ENCODE measurements at regions not wholly inside any gene's neighbourhood (a gene's known extent, or its start where the extent isn't known, plus 50 kb on each side); places are given as distances from the start of the nearest gene placed in this dataset.

DNA sequence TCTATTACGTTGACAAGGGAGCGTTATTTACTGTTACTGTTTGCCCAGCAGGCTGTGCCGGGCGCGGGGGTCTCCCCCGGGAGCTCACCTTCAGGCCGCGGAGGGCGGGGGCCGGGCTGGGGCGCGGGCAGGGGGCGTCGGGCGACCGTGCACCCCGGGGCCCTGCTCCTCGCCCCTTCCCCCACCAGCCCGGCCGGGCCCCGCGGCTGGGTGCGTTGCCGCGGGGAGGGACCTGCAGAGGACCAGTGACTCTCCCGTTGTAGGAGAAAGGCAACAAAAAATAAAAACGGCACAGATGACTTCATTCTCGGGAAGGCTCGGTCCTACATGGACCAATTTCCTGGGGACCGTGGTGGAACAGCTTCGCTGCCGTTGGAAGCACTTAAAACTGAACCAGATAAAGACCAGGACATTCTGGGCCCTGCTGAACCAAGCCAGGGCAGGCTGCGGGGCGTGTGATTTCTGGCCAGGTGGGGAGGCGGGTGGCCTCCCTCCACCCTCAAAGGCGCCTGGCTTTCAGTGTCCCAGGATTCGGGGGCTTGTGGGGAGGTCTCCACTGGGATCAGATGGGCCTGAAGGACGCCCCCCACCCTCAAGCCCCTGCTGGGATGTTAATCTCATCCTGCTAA, 57.4 kb downstream of the IGLL1 start:
- no peak for DNase-seq

DNA sequence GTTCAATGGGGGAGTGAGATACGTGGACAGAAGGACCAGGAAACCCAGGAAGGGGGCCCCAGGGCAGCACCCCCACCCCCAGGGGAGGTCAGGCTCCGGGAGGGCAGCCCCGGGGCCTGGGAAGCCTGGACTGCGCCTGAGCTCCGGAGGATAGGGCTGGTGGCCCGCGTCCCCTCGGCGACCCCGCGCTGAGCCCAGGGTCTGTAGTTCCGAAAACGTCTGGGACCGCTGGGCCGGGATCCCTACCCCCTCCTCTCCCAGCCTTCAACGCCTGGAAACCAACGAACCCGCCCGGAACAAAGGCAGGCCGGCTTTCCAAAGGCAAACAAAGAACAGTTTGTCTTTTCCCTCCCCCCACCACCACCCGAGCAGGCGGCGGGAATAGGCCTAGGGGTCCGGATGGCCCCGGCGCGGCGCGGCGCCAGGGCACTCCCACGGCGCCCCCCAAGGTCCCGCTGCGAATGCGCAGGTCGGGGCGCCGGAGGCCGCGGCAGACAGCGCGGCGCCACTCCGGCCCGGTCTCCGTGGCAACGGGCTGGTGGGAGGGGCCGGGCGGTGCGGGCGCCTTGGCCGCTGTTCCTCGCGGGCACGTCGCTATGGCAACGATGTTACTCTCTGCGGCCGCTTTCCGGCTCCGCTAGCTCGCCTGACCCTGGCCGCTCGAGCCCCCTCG, 58.5 kb downstream of the IGLL1 start:
- peak; percentile 64 to 65 for DNase-seq

DNA sequence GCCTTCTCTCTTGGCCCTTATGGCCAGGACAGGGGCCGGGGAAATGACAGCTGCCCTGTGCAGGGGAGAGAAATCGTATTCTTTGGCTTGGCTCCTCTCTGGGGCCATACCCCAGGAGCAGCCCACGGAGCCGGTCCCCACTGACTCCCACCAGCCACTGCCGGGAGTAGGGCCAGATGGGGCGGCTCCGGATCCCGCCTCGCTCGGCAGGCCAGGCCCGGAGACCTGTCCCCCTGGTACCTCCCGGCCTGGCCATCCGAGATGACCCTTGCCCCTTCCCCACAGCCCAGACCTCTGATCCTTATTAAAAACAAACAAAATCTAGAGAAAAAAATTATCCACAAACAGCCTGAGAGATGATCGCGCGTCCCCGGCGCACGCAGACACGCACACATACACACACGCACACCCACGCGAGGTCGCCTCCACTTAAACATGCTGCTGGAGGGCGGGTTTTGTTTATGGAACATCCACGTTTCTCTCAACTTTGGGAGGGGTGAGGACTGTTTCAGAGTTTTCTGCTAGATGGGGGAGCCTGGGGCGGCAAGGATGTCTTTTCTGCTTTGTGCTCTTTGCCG, 59.1 kb downstream of the IGLL1 start:
- DNase-seq = no peak

- DNase-seq = no peak
These were observed 60.5 kb downstream of the IGLL1 start for GRCh38 chr22:23519442-23520157.

DNA sequence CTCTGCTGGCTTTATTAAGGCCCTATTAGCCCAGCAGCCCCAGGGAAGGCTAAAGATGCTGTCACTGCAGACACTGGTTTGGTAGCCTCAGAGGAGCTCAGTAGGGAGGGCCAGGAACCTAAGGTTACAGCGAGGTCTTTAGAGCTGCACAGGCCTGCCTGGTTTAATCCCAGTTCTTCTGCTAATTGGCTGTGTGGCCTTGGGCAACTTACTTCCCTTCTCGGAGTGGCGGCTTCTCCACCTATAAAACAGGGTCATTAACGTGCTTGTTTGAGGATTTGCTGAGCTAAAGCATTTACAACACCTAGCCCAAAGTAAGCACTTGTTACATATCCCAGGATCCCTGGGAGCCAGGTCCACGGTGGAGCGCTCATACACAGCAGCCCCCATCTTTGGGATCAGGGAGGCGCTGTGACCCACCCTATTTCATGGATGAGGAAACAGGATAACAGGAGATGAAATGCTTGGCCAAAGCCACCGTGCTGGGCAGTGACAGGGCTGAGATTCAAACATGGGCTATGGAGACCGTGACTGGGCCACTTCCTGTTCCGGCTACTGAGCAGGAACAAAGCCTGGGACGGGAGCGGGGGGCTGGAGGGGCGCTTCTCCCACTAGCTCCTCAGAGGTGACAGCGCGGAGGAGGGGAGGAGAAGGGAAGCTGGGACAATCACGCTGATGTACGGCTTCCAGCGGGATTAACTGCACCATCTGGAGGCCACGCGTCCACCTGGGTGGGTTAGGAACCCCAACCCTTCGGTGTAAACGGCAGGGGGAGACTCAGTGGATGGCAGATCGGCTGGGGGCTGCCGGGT, 61.5 kb downstream of the IGLL1 start:
- DNase-seq = no peak

GRCh38 chr22:23517804-23518375, 62.2 kb downstream of the IGLL1 start:
- DNase-seq = no peak

- no peak for DNase-seq
These were observed 63.8 kb downstream of the IGLL1 start for GRCh38 chr22:23516304-23516703.

- no peak for DNase-seq
These were observed 65.6 kb downstream of the IGLL1 start for GRCh38 chr22:23514322-23515038.

DNA sequence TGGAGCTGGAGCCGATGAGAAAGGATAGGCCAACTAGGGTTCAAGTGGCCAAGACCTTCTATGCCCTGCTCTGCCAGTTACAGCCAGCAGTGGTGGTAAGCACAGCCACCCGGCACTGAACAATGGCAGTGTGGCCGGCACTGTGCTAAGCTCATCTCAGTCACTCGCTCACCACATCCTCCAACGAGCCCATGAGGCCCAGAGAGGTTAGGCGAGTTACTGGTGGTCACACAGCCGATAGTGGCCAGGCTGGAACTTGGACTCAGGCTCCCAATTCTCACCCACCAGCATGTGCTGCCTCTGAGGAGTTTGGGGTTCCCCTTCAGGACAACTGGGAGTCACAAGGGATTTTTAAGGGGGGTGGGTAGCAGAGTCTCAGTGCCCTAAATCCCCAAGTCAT, 66.4 kb downstream of the IGLL1 start:
- DNase-seq = no peak

DNA sequence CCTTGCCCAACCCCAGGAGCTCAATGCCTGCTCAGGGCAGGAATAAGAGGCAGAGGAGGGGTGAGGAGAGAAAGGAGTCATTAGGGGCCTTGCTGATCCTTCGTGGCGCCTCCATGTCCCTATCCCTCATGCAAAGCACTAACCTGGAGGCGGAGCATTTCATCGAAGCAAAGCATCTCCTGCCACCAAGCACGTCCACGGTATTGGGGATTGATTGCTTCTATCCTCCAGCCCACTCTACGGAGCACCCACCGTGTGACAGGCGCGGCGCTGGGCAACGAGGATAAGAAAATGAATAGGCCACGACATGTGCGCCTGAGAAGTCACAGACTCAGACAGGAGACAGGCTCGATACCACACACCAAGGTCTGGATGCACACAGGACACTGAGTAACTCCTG, 67.0 kb downstream of the IGLL1 start:
- DNase-seq = no peak

- no peak for DNase-seq
These were observed 67.4 kb downstream of the IGLL1 start for GRCh38 chr22:23512721-23513120.

GRCh38 chr22:23512348-23512705, 67.8 kb downstream of the IGLL1 start:
- no peak for DNase-seq

DNA sequence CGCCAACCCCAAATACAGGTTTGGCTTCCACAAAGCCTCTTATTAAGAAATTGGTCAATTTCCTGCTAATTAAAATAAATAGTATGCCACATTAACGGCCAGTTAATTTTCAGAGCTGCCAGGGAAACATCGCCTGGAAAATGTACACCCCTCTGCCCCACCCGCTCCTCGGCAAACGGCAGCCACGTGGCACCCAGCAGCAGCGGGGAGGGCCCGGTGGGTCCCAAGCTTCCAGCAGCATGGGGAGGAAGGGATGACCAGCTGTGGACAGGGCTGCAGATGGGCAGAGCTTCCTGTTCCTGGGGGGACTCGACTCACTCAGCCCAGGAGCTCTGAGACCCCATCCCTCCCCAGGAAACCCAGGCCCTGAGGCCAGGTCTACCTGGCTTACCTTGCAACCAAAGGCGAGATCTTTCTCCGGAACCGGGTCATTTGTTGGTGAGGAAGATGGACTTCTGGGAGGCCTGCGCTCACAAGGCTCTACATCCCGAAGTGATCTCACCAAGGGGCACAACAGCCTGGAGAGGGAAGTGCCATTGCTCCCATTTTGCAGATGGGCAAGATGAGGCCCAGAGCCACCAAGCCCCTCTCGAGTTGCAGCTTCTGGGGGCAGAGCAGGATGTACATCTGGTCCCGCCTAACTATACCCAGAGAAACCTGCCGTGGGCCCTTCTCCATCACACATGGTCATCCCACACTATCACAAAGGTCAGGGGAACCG, 68.3 kb downstream of the IGLL1 start:
- no peak for DNase-seq

DNA sequence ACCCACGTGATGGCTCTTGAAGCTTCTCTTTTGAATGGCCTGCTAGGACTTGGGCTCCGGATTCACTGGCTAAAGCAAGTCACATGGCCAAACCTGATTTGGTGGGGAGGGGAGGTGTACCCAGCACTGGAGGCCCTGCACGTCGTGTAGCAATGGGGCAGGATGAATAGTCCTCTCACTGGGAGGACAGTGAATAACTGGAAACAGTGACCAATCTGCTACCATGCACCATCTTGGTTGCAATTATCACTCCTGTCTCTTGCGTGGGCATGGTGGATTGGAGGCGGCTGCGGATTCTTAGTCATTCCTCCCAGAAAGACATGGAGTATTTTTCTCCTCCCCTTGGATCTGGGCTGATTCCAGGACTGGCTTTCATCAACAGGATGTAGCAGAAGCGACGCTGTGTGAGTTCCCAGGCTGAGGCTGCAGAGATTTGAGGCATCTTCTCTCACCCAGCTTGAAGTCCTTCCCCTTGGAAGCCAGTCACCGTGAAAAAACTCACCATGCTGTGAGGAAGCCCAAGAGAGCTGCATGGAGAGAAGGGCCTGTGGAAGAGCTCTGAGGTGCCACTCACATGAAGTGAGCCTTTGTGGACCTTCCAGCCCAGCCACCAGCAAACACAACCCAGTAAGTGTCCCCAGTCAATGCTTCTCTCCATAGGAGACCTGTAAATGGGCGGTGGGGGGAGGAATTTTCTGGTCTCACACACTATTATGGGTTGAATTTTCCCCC, 70.4 kb downstream of the IGLL1 start:
- DNase-seq = no peak

DNA sequence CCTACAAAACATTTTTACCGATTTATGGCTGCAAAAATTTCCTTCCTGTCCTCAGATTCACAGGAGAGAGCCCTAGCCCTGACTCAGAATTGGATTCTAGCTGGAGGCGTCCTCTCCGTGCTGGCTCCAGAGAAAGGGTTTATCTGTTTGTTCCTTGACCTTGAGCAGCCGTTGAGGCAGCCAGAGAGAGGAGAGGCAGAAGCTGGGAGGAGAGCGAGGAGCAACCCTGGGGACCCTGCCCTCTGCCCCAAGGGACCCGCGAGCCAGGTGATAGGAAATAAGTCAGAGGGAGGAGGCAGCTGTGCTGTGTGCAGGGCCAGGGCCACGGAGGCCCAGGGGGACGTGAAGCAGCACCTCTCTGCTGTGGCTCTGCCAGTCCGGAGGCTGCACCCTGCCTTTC, 75.6 kb downstream of the IGLL1 start:
- DNase-seq = no peak

DNA sequence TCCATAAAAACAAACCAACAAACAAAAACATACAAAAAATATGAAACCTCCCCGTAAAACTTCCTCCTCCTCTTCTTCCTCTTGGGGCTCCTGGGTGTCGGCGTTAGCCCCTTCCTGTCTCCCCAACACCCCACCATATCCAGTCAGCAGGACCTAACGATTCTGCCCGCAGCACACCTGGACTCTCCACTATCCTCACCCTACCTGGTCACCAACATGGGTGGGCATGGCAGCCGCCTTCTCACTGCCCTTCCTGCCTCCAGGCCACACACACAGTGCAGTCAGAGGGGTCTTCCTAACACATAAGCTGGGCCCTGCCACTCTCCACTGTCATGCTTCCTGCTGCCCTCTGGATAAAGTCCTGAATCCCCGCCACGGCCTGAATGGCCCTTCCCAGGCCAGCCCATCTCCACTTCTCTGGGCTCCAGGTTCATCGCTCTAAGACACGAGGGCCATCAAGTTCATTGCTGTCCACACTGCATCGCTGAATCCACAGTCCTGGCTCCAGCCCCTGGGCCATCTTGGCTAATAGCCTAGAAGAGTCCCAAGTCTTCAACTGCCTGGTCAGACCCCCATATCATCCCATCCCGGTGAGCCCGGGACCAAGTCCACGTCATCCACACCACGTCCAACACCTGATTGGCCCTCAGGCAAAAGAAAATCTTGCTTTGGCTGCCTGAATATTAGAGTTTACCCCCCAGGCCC, 76.2 kb downstream of the IGLL1 start:
- no peak for DNase-seq

DNA sequence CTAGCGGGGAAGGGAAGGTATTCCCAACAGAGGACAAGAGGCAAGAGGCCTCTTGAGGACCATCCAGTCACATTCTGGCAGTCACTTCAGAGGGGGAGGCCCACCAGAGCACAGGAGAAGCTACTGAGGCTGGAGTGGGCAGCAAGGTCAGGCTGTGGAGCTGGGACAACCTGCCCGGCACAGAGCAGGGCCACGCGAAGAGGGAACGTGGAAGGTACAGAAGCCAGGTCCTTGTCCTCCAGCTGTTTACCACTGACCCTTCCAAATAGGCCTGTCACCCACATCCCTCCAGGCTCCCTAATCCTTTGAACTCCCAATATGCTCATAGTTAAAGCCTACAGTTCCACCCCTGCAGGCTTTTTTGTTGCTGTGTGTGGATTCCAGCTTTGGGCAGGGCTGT, 76.9 kb downstream of the IGLL1 start:
- no peak for DNase-seq

DNA sequence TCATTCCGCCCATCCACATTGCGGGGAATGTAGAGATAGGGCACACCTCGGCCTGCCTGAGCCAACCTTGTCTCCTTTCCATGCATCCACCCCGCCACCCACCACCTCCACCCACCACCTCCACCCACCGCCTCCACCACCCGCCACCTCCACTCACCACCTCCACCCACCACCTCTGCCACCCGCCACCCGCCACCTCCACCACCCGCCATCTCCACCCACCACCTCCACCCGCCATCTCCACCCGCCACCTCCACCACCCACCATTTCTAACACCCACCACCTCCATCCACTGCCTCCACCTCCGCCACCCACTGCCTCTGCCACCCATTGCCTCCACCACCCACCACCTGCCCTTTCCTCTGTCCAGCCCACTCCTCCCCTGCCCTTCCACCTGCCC, 78.4 kb downstream of the IGLL1 start:
- no peak for DNase-seq

DNA sequence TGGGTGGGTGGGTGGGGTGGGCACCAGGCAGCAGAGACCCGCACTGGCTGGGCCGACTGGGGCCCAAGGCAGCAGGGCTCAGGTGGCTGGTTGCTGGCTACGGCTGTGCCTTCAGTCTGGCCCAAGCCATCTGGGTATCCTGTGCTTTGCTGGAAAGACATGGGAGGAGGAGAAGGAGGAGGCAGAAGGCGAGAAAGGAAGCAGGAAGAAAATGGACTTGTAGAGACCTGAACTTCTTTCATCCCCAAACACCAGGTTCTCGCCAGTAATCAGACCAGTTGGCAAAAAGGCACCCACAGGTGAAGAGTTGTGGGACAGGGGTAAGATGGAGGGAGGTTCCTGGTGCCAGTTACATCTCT, 78.8 kb downstream of the IGLL1 start:
- no peak for DNase-seq

Data from inflammatory macrophage (primary cell).